GM21619 (cell line): ENCODE measurements at regions not wholly inside any gene's neighbourhood (a gene's known extent, or its start where the extent isn't known, plus 50 kb on each side); places are given as distances from the start of the nearest gene placed in this dataset.

Experiments used
- ATAC-seq: cut with Tn5 transposase; IDR thresholded peaks from one replicate; pipeline ENCODE4 v1.9.1; 2021; ENCODE audit not compliant: unreplicated experiment

DNA sequence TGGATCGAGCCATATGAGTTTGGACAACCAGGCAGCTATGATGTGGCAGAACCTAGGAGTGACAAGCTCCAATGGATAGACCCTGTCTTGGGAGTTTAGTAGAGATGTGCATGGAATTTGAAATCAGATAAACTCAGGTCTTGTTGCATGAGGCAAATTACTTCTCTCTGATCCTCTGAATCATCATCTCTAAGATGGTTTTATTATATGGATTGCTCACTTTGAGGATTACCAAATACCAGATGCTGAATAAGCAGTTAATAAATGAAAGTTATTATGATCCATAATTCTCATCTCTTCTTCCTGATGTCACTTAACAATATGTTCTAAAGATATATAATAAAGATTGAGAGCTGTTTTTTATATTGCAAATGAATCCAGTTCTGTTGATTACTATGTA lies 622.2 kb downstream of the NTRK3 start:
- no peak for ATAC-seq

DNA sequence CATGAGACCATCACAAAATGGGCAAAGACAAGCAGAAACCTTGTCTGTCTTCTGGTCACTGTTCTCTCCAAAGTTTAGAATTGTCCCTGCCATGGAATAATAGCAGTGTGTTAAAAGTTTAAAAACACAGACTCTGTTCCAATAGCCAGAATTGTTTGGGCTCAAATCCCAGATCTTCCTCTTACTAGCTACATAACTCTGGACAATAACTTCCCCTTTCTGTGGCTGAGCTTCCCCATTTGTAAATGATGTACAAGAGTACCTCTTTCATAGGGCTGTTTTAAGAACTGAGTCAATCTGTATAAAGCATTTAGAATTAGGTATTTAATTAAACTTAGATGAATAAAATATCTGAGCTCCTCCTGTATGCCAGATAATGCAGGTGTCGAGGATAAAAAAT lies 623.0 kb downstream of the NTRK3 start:
- no peak for ATAC-seq

DNA sequence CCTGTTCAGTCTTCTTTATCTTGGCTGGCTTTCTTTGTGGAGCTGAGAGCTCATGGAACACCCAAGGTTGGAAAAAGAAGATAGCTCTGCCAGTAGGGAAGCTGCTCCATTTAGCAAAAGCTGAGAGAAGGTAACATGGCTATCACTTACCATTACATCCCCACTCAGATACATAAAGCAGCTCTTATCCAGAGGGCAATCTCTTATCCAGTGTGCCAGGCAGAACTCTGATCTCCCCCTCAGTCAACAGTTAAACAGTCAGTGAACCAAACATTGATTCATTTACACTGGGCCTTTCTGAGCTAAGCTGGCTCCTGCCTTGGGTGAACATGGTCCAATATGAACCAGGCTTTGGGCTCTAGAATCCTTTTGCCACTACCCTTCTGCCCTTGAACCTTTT lies 624.2 kb downstream of the NTRK3 start:
- no peak for ATAC-seq

- no peak for ATAC-seq
These were observed 624.8 kb downstream of the NTRK3 start for GRCh38 chr15:87631775-87632174.

DNA sequence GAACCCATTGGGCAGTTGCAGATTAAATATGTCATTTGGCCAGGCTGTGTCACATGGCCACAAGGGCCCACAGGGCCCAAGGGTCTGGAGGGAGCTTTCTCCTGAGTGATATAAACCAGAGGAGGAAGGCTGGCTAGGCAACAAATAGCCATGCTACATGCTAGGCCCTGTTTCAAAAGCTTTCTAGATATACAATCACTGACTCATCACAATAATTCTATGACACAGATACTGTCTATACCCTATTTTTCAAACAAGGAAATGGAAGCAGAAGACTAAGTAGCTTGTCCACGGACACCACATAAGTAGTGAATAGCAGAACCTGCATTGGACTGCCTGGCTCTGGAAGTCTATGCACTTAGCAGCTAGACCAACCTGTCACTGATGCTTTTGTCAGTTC lies 625.4 kb downstream of the NTRK3 start:
- ATAC-seq: no peak

DNA sequence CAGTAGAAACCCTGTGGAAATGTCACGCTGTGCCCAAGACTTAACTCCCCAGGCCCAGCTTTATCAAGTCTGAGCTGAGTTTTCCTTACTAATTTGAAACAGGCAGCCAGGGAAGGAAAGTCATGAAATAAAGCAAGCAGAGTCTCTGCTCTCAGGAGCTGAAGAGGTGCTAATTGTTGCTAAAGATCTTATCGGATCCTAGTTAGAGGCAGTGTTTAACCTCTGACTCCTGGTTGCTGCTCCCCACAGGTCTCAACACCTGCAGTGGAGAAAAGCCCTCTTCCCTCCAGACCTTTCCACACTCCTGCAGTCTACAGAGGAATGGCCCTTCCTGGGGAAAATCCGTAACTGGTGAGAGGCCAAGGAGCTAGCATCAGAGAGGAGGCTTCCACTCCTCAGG lies 628.2 kb downstream of the NTRK3 start:
- no peak for ATAC-seq

DNA sequence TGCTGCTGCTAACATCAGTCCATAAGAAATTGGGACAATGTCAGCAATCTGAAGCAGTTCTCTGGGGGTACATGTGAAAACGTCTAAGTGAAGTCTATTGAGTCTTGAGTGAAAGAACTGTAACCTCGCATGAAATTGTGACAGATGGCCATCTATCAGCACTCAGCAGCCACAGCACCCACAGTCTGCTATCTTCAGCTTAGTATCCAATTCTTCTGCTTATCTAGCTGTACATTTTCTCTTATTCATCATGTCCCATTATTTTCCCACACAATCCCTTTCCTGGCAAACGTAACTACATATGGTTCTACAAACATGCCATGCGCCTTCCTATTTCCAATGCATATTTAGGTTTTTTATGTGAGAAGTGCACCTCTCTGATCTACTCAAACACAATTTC lies 629.7 kb downstream of the NTRK3 start:
- no peak for ATAC-seq

DNA sequence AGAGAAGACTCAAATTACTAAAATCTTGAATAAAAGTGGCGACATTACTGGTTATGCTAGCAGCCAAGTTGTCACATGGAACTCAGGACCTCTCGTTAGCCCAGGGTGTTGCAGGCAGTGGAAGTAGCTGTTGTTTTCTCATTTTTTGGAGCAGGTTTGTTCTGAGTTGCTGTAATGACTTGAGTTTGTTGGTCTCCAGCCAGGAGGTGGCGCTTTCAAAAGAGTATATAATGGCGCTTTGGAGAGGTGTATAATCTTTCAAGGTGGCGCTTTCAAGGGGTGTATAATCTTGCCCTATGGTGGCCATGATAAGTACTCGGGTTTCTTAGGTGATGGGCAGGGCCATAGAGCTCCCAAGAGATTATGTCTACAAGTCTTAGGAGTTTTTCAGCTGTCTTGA lies 632.7 kb downstream of the NTRK3 start:
- no peak for ATAC-seq

GRCh38 chr15:87620393-87620792 lies 636.1 kb downstream of the NTRK3 start:
- no peak for ATAC-seq

- no peak for ATAC-seq
These were observed 637.2 kb downstream of the NTRK3 start for GRCh38 chr15:87619161-87619960.

- ATAC-seq: no peak
These were observed 638.3 kb downstream of the NTRK3 start for GRCh38 chr15:87618203-87618725.

- no peak for ATAC-seq
These were observed 641.8 kb downstream of the NTRK3 start for GRCh38 chr15:87614704-87615103.

DNA sequence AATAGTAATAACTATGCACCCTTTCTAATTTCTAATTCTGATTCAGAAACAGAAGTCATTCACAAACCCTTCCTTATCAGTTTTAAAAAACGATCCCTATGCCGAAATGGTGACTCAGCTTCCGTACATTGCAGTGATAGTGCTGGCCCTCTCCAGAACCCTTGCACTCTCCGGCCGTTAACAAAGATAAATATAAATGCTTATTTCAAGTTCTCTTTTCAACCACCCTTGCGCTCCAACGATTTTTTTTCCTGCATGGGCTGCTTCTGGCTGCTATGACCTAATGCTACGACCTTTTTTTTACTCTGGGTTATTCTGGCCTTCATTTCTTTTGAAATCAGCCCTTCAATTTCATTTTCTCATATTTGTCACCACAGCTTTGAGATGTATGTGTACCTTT lies 646.2 kb downstream of the NTRK3 start:
- ATAC-seq: no peak

- ATAC-seq: no peak
These were observed 646.6 kb downstream of the NTRK3 start for GRCh38 chr15:87609894-87610293.

- no peak for ATAC-seq
These were observed 647.1 kb downstream of the NTRK3 start for GRCh38 chr15:87609474-87609873.

DNA sequence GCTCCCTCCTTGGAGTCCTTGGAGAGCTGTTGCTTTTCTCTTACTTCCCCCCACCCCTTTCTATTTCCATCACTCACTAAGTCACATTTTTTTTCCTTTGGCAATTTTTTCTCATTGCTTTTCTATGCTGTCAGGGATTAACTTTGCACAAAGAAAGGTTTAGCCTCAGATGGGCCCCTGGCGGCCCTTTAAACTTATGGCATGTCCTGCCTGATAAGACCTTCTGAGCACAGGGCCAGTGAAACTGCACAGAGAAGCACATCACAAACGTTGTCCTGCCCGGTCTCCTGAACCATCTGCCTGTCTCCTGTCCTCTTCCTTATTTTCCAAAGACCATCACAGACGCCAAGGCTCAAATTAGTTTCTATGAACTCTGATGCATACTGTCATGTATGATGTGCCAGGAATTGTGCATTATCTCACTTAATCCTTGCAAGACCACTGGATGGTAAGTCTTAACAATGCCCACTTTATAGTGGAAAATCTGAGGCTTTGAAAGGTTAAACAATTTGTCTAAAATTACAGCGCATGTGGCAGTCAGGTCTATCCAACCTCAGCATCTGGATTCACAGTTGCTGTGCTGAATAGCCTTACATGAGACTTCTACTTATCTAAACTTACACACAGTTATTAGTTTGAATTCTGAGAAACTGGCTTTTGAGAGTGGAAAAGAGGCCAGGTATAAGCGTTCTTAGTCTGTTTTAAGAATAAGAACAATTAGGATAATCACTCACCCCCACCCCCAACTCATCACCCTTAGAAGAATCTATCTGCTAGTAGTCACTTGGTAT lies 648.1 kb downstream of the NTRK3 start:
- ATAC-seq: no peak

GRCh38 chr15:87606971-87607370 lies 649.6 kb downstream of the NTRK3 start:
- no peak for ATAC-seq

DNA sequence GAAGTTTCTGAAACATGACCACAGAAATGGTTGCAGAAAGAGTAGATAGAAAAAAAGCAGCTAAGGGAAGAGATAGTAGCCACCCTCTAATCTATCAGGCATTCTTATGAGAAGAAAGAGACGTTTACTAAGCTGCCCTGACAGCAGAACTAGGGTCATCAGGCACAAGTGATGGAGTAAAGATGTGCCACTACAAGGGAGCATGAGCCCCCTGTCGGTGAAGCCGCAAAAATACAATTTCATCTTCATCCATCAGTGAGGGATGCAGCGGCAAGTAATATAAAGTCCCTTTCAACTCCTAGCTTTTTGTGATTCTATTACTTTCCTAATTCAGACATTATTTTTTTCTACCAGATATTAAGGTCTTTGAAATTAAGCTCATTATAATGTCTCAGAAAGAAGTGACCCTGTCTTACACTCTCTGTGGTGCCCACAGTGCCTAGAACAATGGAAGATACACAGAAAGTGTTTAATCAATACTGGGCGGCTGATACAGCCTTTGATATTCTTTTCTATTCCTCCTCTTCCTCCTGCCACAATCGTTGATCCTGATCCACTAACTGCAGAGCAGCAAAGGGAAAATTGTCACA lies 651.6 kb downstream of the NTRK3 start:
- no peak for ATAC-seq

DNA sequence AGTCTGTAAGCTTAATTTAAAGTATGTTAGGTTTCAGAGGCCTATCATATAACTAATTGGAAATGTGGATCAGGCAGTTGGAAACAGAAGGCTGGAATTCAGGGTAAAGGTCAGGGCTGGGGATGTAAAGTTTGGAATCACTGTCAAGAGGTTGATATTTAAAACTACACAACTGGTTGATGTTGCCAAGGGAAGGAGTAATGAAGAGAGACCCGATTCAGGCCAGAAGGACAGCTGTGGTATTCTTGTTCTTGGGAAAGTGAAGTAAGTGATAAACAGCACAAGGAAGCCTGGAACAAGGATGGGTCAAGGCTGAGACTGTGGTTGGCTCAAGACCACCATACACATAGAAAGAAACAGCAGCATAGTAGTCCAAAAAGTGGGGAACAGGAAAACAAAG lies 654.2 kb downstream of the NTRK3 start:
- no peak for ATAC-seq

DNA sequence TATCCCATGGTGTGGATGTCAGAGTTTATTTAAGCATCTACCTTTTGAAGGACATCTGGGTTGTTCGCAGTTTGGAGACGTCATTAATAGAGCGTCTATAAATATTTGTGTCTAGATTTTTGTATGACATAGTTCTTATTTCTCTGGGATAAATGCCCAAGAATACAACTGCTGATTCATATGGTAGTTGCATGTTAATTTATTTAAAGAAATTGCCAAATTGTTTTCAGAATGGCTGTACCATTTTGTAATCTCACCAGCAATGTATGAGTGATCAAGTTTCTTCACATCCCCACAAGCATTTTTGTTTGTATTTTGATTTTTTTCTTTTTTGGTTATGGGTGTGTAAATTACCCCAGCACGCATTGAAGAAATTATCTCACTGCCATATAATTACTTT lies 656.9 kb downstream of the NTRK3 start:
- ATAC-seq: no peak

GRCh38 chr15:87597346-87598052 lies 659.0 kb downstream of the NTRK3 start:
- ATAC-seq: no peak
